IgD-negative memory B cell (primary cell): ENCODE measurements at regions not wholly inside any gene's neighbourhood (a gene's known extent, or its start where the extent isn't known, plus 50 kb on each side); places are given as distances from the start of the nearest gene placed in this dataset.

Source experiments
- H3K27ac Mint-ChIP-seq, 3 donors: one replicate each; pipeline ENCODE4 v1.8.0; 2020 to 2022; ENCODE audit warnings: mild to moderate bottlenecking in 3 of 3, mixed read lengths in 3 of 3, moderate library complexity in 1 of 3
- H3K27me3 Mint-ChIP-seq: one replicate; pipeline ENCODE4 v1.8.0; 2021; ENCODE audit warnings: mixed read lengths
- H3K36me3 Mint-ChIP-seq: one replicate; pipeline ENCODE4 v1.8.0; 2020; ENCODE audit warnings: mild to moderate bottlenecking, mixed read lengths
- H3K4me1 Mint-ChIP-seq, 3 donors: one replicate each; pipeline ENCODE4 v1.8.0; 2020 to 2022; ENCODE audit warnings: mixed read lengths in 3 of 3, mild to moderate bottlenecking in 1 of 3
- H3K4me3 Mint-ChIP-seq, 4 donors: one replicate each; pipeline ENCODE4 v1.8.0; 2020 to 2022; ENCODE audit warnings: mild to moderate bottlenecking in 4 of 4, mixed read lengths in 4 of 4, moderate library complexity in 3 of 4
- H3K9me3 Mint-ChIP-seq, 3 donors: one replicate each; pipeline ENCODE4 v1.8.0; 2020 to 2021; ENCODE audit warnings: mixed read lengths in 3 of 3, mild to moderate bottlenecking in 1 of 3

DNA sequence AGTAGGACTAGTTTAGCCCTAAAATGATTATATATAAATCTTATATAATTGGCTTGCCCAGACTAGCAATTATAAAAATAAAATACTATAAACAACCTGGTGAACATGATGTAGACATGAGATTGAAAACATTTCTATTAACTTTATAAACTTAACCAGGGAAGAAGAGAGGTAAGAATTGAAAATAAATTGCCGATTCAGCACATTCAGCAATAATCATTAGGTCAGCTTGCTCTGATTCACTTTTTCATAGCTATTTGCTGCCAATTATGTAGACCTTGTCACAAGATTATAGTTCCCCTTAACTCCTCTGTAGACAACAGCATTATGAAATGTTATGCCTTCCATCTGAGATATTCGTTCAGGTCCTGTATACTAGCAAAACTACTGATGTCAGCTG is 199.3 kb upstream of the CA10 start:
- Mint-ChIP-seq H3K4me3 (no peak overlapping the region), H3K4me1 (no peaks in the 10 kb centered on the region), H3K27ac (no peak overlapping the region), H3K27me3 (peaks cover 1% of the 10 kb centered on the region), H3K36me3 (no peaks in the 10 kb centered on the region), H3K9me3 (peaks cover 2 to 14% (median 8%) of the 10 kb centered on the region in 3 donors)

DNA sequence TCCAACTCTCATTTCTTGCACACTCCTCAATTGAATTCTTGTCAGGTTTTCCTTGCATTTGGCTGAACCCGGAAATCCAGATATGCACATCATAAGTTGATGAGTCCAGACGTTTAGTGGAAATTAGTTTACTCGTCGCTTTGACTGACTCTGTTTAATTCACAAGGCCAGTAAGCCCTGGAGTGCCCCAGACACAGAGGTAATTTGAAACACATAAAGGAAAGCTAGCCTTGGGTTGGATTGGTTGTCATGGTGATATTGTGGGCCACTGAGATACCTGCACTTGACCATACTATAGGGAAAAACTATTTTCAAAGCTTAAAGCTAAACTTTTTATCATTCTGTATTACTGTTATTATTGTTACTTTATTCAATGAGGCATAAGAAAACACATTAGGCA is 178.3 kb upstream of the CA10 start:
- H3K27me3 Mint-ChIP-seq, result no peaks in the 10 kb centered on the region
- H3K4me3 Mint-ChIP-seq, result no peak overlapping the region
- H3K9me3 Mint-ChIP-seq, result peaks cover 3 to 10% (median 6%) of the 10 kb centered on the region in 3 donors
- H3K4me1 Mint-ChIP-seq, result no peaks in the 10 kb centered on the region
- H3K36me3 Mint-ChIP-seq, result no peaks in the 10 kb centered on the region
- H3K27ac Mint-ChIP-seq, result no peak overlapping the region

DNA sequence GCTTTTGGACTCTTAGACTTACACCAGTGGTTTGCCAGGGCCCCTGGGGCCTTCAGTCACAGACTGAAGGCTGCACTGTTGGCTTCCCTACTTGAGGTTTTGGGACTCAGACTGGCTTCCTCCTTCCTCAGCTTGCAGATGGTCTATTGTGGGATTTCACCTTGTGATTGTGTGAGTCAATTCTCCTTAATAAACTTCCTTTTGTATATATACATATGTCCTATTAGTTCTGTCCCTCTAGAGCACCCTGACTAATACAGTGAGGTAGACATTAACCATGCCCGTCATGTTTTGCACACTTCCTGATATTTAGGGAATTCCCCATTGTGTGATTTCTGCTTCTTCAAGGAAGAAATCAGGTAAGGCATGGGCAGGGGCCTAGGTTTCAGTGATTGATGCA is 147.8 kb upstream of the CA10 start:
- Mint-ChIP-seq H3K27me3 (no peaks in the 10 kb centered on the region), H3K4me3 (no peak overlapping the region), H3K36me3 (no peaks in the 10 kb centered on the region), H3K4me1 (no peaks in the 10 kb centered on the region), H3K27ac (no peak overlapping the region), H3K9me3 (peaks cover 0 to 21% (median 3%) of the 10 kb centered on the region in 3 donors)

DNA sequence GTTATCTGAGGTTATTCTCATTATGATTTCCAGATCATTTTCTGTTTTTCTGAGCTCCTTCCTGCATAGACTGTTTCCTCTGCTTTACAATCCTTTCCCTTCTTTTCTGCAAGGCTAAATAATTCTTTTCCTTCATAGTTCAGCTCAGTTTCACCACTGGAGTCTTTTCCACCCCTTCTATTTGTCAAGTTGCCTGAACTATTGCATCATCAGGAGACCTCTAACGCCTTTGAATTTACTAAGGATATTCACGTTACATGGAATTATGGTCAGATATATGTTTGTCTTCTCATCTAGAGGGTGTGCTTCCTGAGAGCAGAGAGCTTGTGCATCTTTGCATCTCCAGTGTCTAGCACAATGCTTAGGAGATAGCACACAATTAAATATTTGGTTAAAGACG is 140.4 kb upstream of the CA10 start:
- H3K9me3 Mint-ChIP-seq, result peaks cover 0 to 4% (median 0%) of the 10 kb centered on the region in 3 donors
- no peaks in the 10 kb centered on the region for H3K4me1 Mint-ChIP-seq
- H3K27me3 Mint-ChIP-seq, result no peaks in the 10 kb centered on the region
- H3K36me3 Mint-ChIP-seq, result peaks cover 1% of the 10 kb centered on the region
- H3K4me3 Mint-ChIP-seq, result no peak overlapping the region
- no peak overlapping the region for H3K27ac Mint-ChIP-seq

DNA sequence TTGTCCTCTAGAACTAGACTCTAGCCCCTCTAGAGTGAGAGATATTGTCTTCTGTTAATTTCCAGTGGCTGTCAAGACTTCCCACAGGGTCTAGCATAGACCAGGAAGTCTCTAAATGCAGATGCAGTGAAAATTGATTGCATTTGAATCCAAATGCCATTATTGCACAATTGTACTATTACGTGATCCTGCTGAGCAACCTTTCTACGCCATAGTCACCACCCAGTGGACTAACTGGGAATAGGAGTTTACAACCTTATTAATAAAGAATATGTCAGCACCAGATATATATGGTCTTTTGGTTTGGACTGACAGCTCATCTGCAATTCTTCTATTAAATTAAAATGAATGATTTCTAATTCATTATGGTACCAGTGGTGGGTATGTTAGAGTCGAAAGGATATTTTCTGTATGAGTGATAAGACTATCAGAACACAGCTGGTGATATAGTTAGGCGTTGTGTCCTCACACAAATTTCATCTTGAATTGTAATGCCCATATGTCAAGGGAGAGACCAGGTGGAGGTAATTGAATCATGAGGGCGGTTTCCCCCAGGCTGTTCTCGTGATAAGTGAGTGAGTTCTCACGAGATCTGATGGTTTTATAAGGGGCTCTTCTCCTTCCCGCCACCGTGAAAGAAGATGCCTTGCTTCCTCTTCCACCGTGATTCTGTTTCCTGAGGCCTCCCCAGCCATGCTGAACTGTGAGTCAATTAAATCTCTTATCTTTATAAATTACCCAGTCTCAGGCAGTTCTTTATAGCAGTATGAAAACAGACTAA is 138.9 kb upstream of the CA10 start:
- Mint-ChIP-seq H3K27me3 (no peaks in the 10 kb centered on the region), H3K9me3 (peaks cover 0 to 2% (median 2%) of the 10 kb centered on the region in 3 donors), H3K4me1 (no peaks in the 10 kb centered on the region), H3K4me3 (no peak overlapping the region), H3K27ac (no peak overlapping the region), H3K36me3 (peaks cover 1% of the 10 kb centered on the region)

DNA sequence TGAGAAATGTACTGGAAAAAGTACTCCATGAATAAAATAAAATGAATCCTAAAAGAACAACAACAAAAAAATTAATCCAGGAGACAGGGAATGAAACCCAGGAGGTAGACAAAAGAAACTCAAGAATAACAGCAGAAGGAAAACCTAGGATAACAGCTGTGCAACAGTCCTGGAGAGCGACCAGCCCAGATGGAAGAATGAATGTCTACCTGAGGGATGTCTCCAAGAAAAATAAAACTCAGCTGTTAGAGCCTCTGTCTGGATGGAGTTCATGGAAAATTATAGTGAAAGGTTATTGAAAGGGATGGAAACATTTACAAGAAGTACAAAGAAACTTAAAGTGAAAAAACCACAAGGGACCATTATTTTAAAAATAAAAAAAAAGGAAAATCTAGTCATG is 135.8 kb upstream of the CA10 start:
- H3K4me3 Mint-ChIP-seq, result no peak overlapping the region
- H3K9me3 Mint-ChIP-seq, result peaks cover 0 to 6% (median 4%) of the 10 kb centered on the region in 3 donors
- peaks cover 1% of the 10 kb centered on the region for H3K36me3 Mint-ChIP-seq
- H3K4me1 Mint-ChIP-seq, result no peaks in the 10 kb centered on the region
- no peak overlapping the region for H3K27ac Mint-ChIP-seq
- H3K27me3 Mint-ChIP-seq, result no peaks in the 10 kb centered on the region

DNA sequence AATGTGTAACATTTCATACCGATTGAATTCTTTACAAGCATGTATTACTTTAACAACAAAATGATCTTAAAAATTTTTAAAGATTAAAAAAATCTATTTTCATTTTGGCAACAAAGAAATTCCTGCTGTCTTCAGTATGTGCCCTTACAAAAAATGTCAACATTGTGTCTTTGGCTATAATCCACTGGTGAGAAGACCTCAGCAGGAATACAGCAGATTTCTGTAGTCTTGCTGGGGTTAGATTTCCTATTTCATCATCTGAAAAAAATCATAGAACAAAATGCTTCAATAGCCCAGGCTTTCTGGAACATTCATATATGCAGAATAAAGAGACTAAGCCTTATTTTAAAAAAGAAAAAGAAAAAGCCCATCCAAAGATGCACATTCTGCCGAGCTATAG is 129.1 kb upstream of the CA10 start:
- Mint-ChIP-seq H3K4me1 (no peaks in the 10 kb centered on the region), H3K27ac (no peak overlapping the region), H3K4me3 (no peak overlapping the region), H3K36me3 (no peaks in the 10 kb centered on the region), H3K27me3 (no peaks in the 10 kb centered on the region), H3K9me3 (peaks cover 9 to 18% (median 11%) of the 10 kb centered on the region in 3 donors)

DNA sequence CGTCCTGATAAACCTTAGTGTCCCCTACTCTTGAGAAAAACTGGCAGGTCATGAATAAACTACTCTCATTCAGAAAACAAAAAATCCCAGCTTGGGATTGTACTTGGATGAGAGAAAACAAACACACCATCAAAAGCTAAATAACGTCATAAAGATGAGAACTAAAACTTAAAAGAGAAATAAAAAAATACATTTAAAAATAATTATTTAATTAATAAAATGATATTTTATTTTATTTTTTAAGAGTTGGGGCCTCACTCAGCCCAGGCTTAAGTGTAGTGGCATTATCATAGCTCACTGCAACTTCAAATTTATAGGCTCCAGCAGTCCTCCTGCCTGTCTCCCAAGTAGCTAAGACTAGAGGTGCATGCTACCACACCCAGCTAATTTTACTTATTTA is 125.4 kb upstream of the CA10 start:
- Mint-ChIP-seq H3K4me3 (no peak overlapping the region), H3K4me1 (no peaks in the 10 kb centered on the region), H3K9me3 (peaks cover 3 to 18% (median 5%) of the 10 kb centered on the region in 3 donors), H3K27ac (no peak overlapping the region), H3K36me3 (no peaks in the 10 kb centered on the region), H3K27me3 (no peaks in the 10 kb centered on the region)

DNA sequence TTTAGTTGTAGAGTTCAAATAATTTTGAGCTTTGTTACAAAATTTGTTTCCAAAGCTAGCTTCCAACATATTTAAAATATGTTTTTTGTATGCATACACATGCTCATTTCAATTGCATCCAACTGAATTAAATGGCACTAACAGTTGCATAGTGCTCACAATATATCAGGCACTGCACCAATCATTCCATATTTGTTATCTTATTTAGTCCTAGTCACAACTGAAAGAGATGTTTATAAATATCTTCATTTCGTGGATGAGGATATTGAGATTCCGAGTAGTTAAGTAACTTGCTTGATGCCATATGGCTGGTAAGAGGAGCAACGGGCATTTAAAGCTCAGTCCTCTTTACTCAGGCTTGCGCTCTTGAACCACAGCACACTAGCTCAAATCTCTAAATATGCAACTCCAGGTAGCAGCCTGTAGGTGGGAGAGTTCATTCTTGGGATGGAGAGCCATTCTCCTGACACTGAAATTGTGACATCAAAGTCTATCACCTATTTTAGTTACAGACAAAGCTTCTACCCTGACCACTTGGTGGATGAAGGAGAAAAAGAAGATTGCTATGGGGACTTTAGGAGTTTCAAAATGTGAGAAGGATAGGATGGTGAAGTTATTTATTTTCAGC is 118.0 kb upstream of the CA10 start:
- Mint-ChIP-seq H3K4me1 (no peaks in the 10 kb centered on the region), H3K27ac (no peak overlapping the region), H3K4me3 (no peak overlapping the region), H3K9me3 (peaks cover 0 to 5% (median 0%) of the 10 kb centered on the region in 3 donors), H3K36me3 (no peaks in the 10 kb centered on the region), H3K27me3 (no peaks in the 10 kb centered on the region)

DNA sequence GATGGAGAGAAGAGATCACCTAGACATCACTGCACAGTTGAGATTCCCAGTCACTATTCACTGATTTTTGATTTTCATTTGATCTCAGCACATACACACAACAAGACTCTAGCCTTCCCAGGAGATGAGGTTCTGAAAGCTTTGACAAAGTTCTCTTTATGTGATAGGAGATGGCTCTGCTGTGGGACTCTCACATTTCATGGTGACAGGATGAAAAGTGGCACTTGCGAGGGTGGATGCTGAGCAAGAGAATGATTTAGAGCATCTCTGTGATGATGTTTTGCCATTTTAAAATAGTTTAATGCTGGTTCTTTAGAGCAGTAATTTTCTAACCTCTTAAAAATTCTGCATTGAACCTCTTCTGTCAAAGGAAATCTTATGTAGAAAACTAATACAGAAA is 113.3 kb upstream of the CA10 start:
- peaks cover 2 to 5% (median 3%) of the 10 kb centered on the region in 3 donors for H3K9me3 Mint-ChIP-seq
- H3K4me3 Mint-ChIP-seq, result no peak overlapping the region
- H3K4me1 Mint-ChIP-seq, result no peaks in the 10 kb centered on the region
- peak overlapping the region in 1 of 3 donors; percentile 35 for H3K27ac Mint-ChIP-seq
- H3K27me3 Mint-ChIP-seq, result no peaks in the 10 kb centered on the region
- no peaks in the 10 kb centered on the region for H3K36me3 Mint-ChIP-seq

DNA sequence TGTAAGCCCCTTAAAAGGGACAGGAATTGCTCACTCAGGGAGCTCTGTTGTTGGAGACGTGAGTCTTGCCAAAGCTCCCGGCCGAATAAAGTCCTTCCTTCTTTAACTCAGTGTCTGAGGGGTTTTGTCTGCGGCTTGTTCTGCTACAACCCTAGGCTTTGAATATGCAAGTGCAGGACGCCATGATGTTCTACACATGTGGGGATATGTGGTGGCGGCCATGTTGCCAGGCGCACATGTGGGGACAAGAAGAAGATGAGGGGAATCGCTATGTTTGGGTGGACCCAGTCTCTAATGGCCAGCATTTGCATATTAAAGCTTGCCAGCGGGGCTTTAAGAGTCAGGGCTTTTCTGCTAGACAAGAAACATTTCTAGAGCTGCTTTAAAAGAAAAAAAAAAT is 96.8 kb upstream of the CA10 start:
- Mint-ChIP-seq H3K27ac (no peak overlapping the region), H3K36me3 (no peaks in the 10 kb centered on the region), H3K4me3 (no peak overlapping the region), H3K4me1 (no peaks in the 10 kb centered on the region), H3K27me3 (no peaks in the 10 kb centered on the region), H3K9me3 (peaks cover 3 to 9% (median 4%) of the 10 kb centered on the region in 3 donors)

DNA sequence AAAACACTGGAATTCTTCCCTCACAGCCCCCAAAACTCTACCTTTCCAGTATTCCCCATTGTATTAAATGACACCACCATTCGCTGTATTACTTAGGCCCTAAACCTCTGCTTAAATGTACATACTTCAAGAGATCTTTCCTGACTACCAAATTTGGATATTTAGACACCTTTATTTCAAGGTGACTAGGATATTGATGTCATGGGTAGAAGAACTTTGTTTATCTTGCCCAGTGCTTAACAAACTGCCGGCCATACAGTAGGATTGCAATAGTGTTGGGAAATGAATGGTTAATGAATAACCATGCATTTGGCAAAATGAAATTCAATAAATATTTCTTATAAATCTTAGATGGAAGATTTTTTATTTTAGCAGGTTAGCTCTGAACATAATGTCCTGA is 86.2 kb upstream of the CA10 start:
- H3K4me1 Mint-ChIP-seq, result no peaks in the 10 kb centered on the region
- peaks cover 3 to 11% (median 5%) of the 10 kb centered on the region in 3 donors for H3K9me3 Mint-ChIP-seq
- no peaks in the 10 kb centered on the region for H3K36me3 Mint-ChIP-seq
- no peaks in the 10 kb centered on the region for H3K27me3 Mint-ChIP-seq
- H3K27ac Mint-ChIP-seq, result no peak overlapping the region
- no peak overlapping the region for H3K4me3 Mint-ChIP-seq

DNA sequence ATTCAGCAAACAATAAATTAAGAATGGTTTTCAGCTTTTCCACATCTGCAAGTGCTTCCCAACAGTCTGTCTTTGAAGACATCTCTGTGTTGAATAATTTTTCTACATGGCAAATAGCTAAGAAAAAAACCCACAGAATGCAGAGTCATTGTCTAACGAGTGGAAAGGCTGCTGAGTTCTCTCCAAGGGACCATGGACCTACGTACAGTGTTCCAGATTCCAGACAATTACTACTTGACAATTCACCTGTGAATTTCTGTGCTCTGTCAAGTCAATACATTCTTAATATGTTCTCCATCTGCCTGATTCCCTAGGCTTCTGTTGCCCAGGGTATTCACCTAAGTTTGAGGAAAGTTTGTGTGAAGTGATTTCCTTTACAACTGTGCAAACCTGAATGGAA is 83.8 kb upstream of the CA10 start:
- Mint-ChIP-seq H3K36me3 (no peaks in the 10 kb centered on the region), H3K4me3 (no peak overlapping the region), H3K4me1 (no peaks in the 10 kb centered on the region), H3K9me3 (peaks cover 3 to 10% (median 6%) of the 10 kb centered on the region in 3 donors), H3K27me3 (no peaks in the 10 kb centered on the region), H3K27ac (no peak overlapping the region)

DNA sequence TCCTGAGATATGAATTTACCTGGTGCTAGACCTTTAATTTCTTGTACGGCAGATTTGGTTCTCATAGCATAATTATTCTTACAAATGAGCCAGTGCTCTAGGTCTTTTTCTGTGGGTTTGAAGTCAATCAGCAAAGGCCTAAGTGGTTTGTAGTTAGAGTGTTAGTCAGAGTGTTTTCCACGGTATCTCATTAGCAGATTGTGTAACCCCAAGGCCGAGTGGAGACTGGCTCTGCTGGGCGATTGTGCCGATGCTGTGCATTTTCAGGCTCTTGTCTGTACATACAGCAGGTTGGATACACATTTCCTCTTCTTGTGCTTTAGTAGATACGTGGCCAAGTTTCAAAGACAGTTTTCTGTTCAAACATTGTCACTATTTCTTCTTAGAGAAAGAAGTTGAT is 78.6 kb upstream of the CA10 start:
- no peaks in the 10 kb centered on the region for H3K27me3 Mint-ChIP-seq
- H3K4me1 Mint-ChIP-seq, result no peaks in the 10 kb centered on the region
- peaks cover 0 to 4% (median 3%) of the 10 kb centered on the region in 3 donors for H3K9me3 Mint-ChIP-seq

DNA sequence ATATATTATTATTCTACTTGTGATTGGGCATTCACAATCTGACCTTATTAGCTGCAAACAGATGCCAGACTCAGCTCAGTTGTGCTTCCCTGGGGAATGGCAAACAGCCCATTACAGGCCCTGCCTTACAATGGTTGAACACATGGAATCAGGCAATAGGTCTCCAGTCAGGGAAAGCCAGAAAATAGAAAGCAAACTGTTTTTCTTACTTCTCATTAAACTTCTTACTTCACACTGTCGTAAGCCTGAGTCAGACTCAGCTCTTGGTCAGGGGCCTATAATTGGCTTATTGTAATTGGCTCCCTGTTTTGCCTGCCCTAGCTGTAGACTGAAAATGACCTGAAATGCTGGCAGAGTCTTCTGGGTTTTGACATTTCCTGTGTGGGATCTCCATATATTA is 77.0 kb upstream of the CA10 start:
- H3K27me3 Mint-ChIP-seq, result no peaks in the 10 kb centered on the region

More for the DNA sequence above, 78.6 kb upstream of the CA10 start:
- H3K27ac Mint-ChIP-seq, result no peak overlapping the region
- no peaks in the 10 kb centered on the region for H3K36me3 Mint-ChIP-seq
- H3K4me3 Mint-ChIP-seq, result no peak overlapping the region

DNA sequence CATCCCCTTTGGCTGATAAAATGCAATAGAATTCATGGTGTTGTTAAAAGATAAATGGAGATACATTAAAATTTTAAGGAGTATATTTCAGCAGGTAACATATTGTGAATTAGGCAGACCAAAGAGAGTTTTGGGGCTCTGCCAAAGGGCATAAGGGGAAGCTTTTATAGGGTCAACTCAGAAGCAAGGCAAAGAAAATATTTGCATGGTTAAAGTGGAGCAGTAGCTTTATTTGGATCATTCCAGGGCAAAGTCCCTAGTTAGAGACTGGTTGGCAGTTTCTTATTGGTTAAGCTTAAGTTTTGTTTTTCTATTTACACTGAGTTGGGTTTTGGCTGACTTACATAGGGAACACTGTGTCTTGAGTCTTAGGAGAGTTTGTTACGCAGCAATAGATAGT is 75.1 kb upstream of the CA10 start:
- peaks cover 2 to 4% (median 3%) of the 10 kb centered on the region in 3 donors for H3K9me3 Mint-ChIP-seq
- H3K27ac Mint-ChIP-seq, result no peak overlapping the region
- H3K27me3 Mint-ChIP-seq, result no peaks in the 10 kb centered on the region
- H3K36me3 Mint-ChIP-seq, result no peaks in the 10 kb centered on the region
- no peaks in the 10 kb centered on the region for H3K4me1 Mint-ChIP-seq
- H3K4me3 Mint-ChIP-seq, result no peak overlapping the region

More for the DNA sequence above, 77.0 kb upstream of the CA10 start:
- peaks cover 2 to 4% (median 3%) of the 10 kb centered on the region in 3 donors for H3K9me3 Mint-ChIP-seq
- no peak overlapping the region for H3K27ac Mint-ChIP-seq
- H3K4me3 Mint-ChIP-seq, result no peak overlapping the region
- no peaks in the 10 kb centered on the region for H3K36me3 Mint-ChIP-seq
- no peaks in the 10 kb centered on the region for H3K4me1 Mint-ChIP-seq
